A549 (cell line): ENCODE measurements at regions not wholly inside any gene's neighbourhood (a gene's known extent, or its start where the extent isn't known, plus 50 kb on each side); places are given as distances from the start of the nearest gene placed in this dataset.

ENCODE experiments used
- MYC ChIP-seq: IDR thresholded peaks from 2 replicates; pipeline ENCODE4 v1.6.1; 2012; ENCODE audit warnings: mild to moderate bottlenecking, inconsistent platforms, low read length, improper control_type of control experiment, borderline replicate concordance
- POLR2A ChIP-seq: IDR thresholded peaks from 2 replicates; pipeline ENCODE4 v1.6.1; 2012; ENCODE audit warnings: mild to moderate bottlenecking, low read length
- RCOR1 ChIP-seq: fragments of 150-350 bp; IDR thresholded peaks from 2 replicates; pipeline ENCODE4 v1.6.1; 2014; ENCODE audit warnings: antibody characterized with exemption, low read length, low read depth
- SREBF2 ChIP-seq: fragments of 450-650 bp; IDR thresholded peaks from 2 replicates; pipeline ENCODE4 v1.6.1; 2014; ENCODE audit warnings: mild to moderate bottlenecking, moderate library complexity

GRCh38 chr7:42389697-42390096, 152.7 kb upstream of the GLI3 start:
- TF ChIP-seq RCOR1, result no peak
- TF ChIP-seq MYC, result no peak
- no peak for TF ChIP-seq SREBF2
- no peak for TF ChIP-seq POLR2A
